SW 1271 (cell line): ENCODE measurements at regions not wholly inside any gene's neighbourhood (a gene's known extent, or its start where the extent isn't known, plus 50 kb on each side); places are given as distances from the start of the nearest gene placed in this dataset.

Experiments used
- DNase-seq, 2 experiments: peaks; one replicate each; lab custom pipeline; 2025; lab: John Stamatoyannopoulos, UW

DNA sequence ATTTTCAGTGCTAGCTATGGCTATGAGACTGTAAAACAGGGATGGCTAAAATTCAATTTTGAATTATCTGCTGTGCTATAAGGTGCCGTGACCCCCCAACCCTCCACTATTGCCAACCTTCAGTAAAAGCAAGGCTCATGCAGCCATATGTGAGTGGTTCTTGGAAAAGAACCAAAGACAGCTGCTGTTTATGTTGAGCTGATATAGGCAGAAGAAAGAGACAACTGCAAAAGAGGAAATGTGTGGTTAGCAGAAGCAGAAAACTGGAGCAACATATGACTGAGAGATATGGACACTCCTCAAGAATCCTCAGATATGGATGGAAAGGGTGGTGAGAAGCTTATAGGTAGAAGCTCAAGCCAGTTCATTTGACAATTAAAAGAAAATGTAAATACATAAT lies 200.3 kb downstream of the TLE1 start:
- DNase-seq = no peak

DNA sequence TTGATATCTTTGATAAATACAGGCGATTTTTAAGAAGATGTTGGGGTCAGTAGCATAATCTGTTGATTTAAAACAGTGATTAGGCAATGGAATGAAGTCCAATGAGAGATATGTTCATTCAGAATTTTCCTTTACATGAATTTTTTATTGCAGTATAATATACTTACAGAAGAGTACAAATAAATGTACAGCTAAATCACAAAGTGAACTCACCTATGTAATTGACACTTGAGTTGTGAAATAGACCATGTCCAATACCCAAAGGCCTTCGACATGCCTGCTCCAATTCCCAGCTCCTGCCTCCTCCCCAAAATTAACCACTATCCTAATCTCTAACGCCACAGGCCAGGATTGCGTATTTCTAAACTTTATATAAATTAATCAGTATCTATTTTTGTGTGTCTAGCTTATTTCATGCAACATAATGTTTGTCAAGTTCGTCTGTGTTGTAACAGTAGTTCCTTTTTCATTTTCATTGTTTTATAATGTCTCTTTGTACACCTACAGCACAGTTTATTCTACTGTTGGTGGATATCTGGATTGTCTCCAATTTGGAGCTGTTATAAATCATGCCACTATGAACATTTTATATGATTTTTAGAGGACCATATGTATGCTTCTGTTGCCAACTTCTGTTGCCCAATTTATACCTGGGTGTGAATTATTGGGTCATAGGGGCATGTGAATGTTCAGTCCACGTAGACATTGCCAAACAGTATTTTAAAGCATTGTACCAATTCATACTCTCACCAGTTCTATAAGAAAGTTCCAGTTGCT lies 208.3 kb downstream of the TLE1 start:
- no peak for DNase-seq

DNA sequence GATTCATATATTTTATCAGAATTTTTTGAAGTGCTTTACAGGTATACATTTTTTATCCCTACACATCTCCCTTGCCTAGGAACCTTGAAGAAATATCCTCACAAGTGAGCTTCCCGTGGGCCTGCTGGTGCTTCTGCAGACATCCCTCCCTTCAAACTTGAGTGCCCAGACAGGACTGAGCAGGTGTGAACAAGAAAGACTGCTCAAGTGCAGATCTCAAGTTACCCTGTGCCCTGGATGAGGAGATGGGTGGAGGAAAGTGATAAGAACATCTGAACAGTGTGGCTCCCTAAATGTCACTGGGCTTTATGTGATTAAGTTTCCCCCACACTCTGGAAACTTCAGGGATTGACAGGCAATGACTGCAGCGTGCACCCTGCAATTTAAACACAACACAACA lies 209.8 kb downstream of the TLE1 start:
- no peak for DNase-seq

DNA sequence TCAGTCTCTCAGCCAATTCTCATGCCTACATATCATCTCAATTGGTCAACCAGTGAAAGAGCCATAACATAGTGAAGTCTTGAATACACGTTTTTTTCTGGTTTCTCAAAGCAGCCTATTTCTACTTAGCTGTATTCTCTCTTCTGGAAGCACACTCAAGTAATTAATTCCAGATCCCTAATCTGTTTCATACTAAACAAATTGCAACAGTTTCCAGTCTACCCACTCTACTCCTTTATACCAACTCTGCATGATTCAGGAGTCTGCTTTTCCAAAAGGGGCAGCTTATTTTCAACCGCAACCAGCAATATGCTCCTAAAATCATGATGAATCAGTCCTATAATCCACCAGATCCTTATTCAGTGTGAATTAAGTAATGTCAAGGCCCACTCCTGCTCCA lies 211.7 kb downstream of the TLE1 start:
- DNase-seq = no peak

DNA sequence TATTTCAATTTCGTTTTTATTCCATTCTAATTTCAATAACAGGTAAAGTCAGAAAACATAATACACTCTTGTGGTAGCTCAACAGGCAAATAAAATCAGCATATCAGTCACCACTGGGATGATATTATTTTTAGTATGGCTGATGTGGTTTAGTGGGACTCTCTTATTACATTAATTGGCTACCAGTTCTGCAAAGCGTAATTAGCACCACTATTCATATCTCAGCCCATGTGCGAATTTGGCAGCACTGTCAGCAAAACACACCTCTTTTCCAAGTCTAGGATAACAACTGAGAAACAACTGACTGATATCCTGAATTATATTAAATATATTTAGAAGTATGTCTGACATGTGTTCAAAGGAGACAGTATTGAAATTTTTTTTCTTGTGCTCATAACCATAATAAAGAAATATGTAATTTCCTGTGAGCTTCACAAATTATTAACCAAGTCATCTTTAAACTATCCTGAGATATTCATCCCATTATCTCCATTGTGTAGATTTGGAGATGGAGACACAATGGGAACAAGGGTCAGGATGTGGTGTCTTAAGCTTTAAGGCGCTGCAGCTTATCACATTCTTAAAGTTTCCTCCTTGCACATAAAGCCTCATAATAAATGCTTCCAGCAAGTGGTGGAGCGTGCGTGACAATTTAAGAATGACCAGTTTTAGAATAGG lies 212.4 kb downstream of the TLE1 start:
- no peak for DNase-seq

DNA sequence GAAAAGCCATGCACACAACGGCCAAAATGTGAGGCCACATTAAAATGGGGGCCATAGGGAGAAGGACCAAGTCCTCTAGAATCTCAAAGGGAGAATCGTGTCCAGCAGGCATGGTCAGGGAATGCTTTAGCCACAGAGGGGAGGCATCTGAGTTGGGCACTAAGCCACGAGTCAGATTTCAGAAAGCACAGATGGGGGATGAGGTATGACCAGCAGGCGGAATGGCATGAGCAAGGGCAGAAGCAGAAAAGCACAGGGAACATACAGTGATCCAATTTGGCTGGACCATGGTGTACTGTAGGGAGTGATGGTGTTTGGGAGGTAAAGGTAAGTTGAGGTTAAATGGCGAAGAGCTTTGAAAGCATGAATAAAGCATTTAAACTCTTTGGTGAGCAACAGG lies 214.6 kb downstream of the TLE1 start:
- DNase-seq = no peak

DNA sequence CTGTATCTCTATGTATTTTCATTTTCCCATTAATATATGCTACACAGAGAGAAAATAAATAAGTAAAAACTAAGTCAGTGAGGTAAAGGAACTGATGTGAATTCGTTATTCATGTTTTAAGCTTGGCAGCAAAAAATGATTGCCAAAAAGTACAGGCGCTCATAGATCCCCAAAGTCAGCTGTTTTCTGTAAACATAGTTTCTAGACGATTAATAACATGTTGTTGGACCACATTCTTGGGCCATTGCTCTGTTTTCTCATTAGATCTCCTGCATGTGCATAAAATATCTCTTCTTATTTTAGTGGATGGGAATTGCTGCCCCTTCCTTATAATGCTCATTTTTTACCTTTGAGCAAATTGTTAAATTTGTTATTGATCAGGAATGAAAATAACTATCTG lies 215.2 kb downstream of the TLE1 start:
- no peak for DNase-seq

DNA sequence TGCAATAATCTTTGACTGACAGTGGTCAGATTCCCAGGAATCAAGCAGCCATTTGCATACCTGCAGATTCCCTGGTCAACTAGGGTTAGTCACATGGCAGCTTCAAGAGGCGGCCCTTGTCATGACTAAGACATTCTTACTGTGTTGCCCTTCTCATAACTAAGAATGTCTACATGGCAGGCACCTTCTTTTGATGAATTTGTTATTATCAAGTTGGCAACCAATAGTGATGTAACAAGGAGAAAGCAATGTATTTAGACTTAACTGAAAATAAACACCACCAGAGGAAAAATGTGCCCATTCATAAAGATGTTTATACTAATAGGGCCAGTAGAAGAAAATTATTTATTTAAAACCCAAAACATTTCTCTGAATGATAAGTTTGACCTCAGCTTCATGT lies 215.6 kb downstream of the TLE1 start:
- no peak for DNase-seq

DNA sequence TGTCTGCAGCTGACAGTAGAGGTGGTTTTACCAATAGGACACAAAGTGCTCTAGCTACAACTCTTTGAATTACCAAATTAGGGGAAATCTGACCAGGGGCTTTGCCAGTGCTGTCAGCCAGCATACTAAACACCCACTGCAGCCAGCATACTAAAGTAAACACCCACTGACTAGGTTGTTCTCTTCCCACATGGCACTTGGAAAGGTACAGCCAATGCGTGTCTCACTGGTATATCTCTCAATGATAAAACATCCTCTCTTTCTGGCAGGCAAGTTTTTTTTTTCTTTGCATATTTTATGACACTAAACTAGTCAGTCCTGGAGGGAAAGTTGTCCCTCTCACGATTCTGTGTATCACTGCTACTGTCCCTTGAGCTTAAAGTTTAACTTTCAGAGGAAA lies 216.1 kb downstream of the TLE1 start:
- DNase-seq = no peak

DNA sequence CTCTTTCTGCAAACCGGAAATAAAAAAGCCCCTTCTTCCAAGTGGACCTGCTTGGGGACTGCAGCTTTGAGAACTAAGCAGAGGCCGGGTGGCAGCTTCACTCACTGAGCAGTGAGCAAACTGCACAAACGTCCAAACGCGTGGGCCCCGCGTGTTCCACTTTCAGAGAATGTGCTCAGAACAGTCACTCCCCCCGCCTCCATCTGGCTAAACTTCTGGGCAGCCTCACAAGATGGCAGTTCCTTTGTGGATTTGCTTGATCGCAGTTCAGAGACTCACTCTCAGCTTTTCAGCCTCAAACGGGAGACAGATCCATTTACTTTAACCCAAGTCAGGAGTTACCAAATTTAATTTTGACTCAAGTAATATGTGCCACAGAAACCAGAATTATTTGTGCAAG lies 216.6 kb downstream of the TLE1 start:
- no peak for DNase-seq

DNA sequence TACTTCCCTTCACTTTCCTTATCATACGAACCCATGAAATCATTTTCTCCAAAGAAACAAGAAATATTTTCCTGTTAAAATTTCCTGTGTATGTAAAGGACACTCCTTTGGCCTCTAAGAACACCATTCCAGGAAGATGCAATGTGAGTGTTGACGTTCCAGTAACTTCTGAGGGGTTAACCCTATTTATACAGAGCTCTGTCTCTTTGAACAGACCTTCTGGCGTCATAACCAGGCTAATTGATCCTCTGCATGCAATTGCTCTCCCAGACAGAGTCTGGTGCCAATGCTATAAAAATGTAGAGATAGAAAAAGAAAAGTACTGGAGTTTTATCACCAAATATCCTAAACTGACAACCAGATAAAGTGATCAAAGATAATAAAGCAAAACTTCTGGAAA lies 218.5 kb downstream of the TLE1 start:
- no peak for DNase-seq

DNA sequence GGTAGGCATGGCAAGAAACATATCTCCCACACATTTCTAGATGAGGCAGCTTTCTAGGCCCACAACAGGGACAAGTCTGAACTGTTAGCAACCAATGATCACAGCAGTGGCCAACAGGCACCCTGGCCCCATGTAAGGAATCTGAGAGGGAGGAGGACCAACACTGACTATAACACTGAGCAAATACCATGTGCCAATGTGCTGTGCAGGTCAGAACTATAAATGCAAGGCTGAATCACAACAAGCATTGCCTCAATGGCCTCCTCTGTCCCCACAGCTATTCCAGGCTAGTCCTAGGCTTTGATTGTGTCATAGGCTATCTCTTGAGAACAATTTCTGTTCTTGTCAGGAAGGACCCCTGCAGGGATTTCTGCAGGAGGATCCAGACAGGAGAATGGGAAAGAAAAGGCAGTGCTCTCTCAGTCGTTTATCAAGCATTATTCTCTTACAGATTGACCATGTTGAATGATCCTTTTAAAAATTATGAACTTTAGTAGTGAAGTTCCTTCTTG lies 221.2 kb downstream of the TLE1 start:
- DNase-seq = no peak

DNA sequence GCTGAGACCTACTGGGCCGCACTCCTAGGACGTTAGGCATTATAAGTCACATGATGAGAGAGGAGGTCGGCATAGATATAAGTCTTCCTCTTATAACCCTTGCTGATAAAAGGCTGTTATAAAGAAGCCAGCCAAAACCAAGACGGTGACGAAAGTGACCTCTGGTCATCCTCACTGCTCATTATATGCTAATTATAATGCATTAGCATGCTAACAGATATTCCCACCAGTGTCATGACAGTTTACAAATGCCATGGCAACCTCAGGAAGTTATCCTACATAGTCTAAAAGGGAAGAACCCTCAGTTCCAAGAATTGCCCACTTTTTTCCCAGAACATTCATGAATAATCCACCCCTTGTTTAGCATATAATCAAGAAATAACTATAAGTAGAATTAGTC lies 222.4 kb downstream of the TLE1 start:
- no peak for DNase-seq

DNA sequence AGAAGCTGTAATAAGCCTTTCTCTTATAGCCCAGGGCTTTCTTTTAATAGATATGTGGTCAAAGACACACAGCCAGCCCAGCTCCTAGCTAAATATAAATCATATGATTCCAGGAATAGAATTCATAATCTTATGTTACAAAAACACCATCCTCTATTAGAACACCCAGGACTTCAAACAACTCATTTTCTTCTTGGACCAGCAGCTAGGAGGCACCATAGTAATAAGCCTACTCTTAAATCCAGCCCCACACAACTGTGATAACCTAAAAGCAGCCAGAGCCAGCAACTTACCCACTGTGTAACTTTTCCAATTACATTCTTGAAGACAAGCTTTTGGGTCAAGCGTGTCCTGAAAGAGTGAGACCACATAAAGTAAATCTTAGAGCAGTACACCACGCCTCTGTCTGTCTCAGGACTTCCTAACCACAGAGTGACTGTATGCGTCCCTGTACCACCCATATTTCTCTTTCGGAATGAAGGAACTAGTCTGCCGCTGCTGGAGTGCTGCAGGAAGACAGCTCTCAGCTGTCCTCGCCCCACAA lies 223.8 kb downstream of the TLE1 start:
- DNase-seq = no peak

DNA sequence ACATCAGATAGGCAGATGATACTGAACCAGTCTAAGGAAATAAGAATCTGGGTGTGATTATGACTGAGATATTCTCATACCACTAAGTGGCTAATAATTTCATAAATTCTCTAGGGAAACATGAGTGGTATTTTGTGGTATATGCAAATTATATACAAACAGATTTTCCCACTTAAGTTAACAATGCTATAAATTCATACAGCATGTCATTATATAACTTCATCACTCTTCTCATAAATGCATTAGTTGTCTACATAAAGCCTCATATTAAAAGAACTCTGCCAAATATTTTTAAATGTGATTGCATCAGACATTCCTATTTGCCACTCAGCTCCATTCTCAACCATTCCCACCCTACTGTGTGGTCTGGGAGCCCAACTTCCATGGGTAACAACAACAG lies 226.5 kb downstream of the TLE1 start:
- no peak for DNase-seq

DNA sequence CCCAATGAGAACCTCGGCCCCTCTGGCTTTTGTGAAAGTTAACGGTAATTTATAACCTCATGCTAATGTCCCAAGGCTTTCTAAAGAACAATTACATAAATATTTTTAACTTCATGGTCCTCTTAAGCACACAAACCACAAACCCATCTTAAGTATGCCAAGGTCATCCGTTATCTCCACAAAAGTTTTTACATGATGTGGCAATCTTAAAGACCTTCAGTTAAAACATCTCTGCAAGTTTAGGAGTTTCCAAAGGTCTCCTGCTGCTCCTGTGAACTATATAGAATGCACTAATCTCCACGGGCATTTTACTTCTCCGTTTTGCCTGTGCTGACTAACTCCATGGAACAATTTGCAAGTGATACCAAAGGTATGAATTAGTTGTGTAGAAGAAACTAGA lies 228.2 kb downstream of the TLE1 start:
- no peak for DNase-seq

DNA sequence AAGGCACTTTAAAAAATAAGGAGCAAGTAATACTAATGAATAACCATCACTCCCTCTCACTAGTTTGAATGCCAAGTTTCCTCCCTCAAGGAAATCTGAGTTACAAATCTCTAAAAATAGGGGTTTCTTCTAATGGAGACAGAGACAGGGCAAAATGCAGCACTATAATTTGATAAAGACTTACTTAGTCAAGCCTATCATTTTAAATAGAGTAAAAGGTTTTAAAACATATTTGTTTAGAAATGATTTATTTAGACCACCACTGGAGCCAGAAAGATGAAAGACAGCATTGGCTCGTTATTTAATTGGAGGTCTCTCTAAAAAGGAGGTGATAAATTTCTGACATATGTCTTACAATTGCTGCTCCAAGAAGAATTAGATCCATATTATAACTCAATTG lies 228.7 kb downstream of the TLE1 start:
- DNase-seq = no peak

DNA sequence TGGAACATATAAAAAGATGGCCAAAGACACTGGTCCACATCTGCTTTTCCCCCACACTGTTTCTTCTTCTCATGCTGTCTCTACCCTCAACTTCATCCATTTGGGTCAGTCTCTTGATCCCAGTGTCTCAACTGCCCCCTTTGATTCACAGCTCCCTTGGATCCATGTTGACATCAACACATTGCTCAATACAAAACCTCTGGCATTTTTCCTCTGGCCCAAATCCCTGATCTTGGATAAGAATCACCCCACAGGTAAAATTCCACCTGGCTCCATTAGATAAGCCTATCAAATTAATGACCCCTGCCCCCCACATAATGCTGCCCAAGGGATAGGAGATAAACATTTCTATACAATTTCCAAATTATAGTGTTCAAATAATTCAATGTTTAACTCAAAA lies 229.8 kb downstream of the TLE1 start:
- DNase-seq = no peak

DNA sequence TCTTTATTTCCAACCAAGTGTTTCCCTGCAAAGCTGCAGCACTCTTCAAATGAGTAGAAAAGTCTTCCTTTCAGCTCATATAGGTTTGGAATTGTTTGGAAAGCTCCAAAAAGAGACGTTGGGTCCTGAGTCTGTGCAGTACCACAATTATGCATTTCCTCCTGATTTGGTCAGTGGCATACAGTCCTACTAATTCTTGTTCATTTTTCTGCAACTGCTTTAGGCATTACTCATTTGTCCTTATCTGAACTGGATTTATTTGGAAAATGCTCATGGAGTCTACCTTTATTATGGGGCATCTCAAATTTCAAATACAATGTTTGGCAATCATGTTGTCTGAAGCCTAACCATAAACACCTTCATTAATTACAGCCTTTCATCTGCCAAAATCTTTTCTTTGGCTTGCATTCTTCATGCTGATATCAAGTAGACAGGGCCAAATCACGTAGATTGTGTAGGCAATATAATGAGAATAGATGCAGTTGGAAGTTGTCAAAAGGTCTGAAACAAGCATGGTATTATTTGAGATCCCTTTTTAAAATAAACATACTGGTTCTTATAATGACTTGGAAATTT lies 232.8 kb downstream of the TLE1 start:
- DNase-seq = no peak

DNA sequence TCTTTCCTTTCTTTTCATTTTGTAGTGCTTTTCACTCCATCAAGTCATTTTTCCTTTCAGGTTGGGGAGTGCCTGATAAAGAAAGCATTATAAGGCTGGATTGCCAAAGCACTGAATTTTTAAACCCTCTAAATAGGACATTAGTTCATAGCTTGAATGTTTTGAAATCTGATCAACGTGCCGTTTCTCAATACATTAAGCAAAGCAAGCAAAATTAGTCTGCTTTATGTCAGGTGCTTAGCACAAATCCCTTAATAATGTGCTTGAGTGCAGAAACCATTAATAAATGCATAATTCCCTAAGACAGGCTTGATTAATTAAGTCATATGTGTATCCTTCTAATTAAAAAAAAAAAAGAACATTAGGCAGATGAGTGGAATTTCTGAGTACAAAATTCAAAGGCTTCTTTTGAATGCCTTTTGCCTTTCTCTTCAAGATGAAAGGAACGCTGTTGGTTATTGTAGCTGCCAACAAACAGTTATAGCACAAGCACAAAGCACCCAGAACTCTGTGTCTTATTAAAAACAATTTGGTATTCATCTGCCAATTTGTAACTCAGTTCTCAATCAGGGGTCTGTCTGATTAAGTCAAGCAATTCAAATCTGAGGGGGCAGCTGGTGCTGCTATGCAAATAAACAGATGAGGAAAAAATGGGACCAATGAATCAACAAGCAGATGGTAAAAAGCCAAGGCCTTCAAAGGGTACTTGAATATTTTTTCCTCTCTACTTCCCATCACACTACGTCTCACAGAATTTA lies 233.7 kb downstream of the TLE1 start:
- DNase-seq = no peak

DNA sequence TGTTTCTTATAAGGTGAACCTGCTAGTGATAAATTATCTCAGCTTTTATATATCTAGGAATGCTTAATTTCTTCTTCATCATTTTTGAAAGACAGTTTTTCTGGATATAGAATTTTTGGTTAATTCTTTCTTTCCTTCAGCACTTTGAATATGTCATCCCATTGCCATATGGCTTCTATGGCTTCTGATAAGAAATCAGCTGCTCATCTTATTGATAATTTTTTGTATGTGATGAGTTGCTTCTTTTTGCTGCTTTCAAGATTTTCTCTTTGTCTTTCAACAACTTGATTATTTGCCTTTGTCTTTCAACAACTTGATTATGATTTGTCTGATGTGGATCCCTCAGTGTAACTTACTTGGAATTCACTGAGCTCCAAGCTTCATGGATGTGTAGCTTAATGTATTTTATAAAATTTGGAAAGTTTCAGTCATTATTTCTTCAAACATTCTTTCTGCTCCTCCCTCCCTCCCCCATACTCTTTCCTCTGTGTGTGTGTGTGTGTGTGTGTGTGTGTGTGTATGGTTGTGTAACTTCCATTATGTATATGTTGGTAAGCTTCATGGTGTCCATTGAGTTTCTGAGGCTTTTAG lies 243.9 kb downstream of the TLE1 start:
- no peak for DNase-seq

DNA sequence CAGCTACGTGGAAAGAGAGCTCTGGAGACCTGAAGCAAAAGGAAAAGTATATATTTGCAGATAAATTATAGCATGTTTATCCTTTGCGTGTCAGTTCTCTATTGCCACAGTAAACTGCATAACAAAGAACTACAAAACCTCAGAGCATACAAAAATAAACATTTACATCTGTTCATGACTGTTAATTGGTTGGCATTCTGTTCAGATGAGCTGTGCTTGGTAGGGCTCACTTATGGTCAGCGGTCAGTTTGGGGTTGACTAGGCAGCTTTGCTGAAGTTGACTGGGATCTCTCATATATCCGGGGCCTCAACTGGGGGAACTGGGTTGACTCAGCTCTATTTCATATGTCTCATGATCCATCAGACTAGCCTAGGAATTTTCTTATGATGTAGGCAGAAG lies 257.7 kb downstream of the TLE1 start:
- DNase-seq = no peak
